Vagina (tissue), 2 donors: ENCODE measurements at regions not wholly inside any gene's neighbourhood (a gene's known extent, or its start where the extent isn't known, plus 50 kb on each side); places are given as distances from the start of the nearest gene placed in this dataset.

Experiments used
- DNase-seq, 2 donors: peaks; one replicate each; pipeline ENCODE4 v3.0.0-alpha.2; 2017; ENCODE audit errors: extremely low spot score in 2 of 2
- H3K27ac ChIP-seq: fragments of 200-600 bp; sonication (generic); one replicate; pipeline ENCODE4 v1.5.1; 2019
- H3K27me3 ChIP-seq: fragments of 200-600 bp; sonication (generic); one replicate; pipeline ENCODE4 v1.5.1; 2019
- H3K36me3 ChIP-seq, 2 donors: fragments of 200-600 bp; sonication (generic); one replicate each; pipeline ENCODE4 v1.5.1; 2017 to 2019
- H3K4me1 ChIP-seq: fragments of 200-600 bp; sonication (generic); one replicate; pipeline ENCODE4 v1.5.1; 2019
- H3K4me3 ChIP-seq, 2 donors: fragments of 200-600 bp; sonication (generic); 1 replicate in 1 of 2; 2 replicates in 1 of 2; pipeline ENCODE4 v1.5.1; 2016 to 2019
- H3K9me3 ChIP-seq: fragments of 200-600 bp; sonication (generic); one replicate; pipeline ENCODE4 v1.5.1; 2019
- POLR2A ChIP-seq, 2 donors: fragments of 450-650 bp; IDR thresholded peaks; one replicate each; pipeline ENCODE4 v1.6.1; 2017; ENCODE audit warnings: antibody characterized with exemption in 2 of 2, mild to moderate bottlenecking in 2 of 2, moderate library complexity in 2 of 2
- POLR2AphosphoS5 ChIP-seq, 2 donors: sonication (generic); formaldehyde crosslinking; IDR thresholded peaks; one replicate each; pipeline ENCODE4 v1.9.0; 2017; ENCODE audit warnings: antibody characterized with exemption in 2 of 2, mild to moderate bottlenecking in 2 of 2, low read depth in 1 of 2; ENCODE audit not compliant: insufficient read depth in 1 of 2
- intact Hi-C: fragments of 100-400 bp; cut with DNase I; formaldehyde crosslinking; loops from one replicate; pipeline ENCODE4 v1.15.1; 2023
- TF ChIP-seq, protein P1 (sequence below), 3 experiments: fragments of 450-650 bp in 2 of 3; fragments of 200-600 bp in 1 of 3; sonication (generic) in 1 of 3; IDR thresholded peaks; one replicate each; pipeline ENCODE4 v1.5.1; 2017 to 2019; ENCODE audit warnings: antibody characterized with exemption in 3 of 3, mild to moderate bottlenecking in 2 of 3, moderate library complexity in 2 of 3

DNA sequence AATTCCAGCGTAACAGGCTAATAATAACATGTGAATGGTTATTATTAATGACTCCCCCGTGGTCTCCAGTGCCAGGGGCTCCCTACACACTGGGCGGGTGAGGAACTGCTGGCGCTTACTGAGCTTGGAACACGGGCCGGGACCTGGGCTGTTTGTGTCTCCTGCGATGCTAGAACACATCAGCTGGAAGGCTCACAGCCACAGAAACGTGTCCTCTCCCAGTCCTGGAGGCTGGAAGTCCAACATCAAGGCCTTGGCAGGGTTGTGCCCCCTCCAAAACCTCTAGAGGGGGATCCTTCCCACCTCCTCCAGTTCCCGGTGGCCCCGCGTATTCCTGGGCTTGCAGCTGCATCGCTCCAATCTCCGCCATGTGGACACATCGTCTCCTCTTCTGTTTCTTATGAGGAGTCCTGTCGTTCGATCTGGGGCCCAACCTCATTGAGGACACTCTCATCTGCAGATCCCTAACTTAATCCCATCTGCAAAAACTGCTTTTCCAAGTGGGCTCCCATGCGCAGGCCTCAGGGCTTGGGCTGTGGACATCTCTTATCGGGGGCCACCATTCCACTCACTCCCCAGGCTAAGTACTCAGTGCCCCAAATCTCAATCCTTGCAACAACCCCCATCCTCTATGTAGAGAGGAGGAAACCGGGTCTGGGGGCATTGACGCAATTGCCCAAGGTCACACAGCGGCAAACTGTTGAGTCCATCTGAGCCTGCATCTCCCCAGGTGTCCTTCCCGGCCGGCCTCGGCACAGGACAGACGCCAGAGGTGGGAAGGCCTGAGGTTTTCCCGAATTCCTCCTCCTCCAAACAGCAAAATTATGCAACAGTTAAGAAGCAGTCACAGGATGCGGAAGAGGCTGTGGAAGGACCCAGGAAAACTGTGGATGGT lies 193.9 kb downstream of the IRF8 start:
- H3K27me3 ChIP-seq: no peaks in the 10 kb centered on the region
- intact Hi-C loops: no loop called here
- no peak overlapping the region for H3K4me3 ChIP-seq
- TF ChIP-seq POLR2A (IDR thresholded peaks at IDR 0.05) (no peak), POLR2AphosphoS5 (IDR thresholded peaks at IDR 0.05; ENCODE audit: insufficient read depth in 1 of 2, low read depth in 1 of 2) (no peak)
- TF ChIP-seq, protein P1, sequence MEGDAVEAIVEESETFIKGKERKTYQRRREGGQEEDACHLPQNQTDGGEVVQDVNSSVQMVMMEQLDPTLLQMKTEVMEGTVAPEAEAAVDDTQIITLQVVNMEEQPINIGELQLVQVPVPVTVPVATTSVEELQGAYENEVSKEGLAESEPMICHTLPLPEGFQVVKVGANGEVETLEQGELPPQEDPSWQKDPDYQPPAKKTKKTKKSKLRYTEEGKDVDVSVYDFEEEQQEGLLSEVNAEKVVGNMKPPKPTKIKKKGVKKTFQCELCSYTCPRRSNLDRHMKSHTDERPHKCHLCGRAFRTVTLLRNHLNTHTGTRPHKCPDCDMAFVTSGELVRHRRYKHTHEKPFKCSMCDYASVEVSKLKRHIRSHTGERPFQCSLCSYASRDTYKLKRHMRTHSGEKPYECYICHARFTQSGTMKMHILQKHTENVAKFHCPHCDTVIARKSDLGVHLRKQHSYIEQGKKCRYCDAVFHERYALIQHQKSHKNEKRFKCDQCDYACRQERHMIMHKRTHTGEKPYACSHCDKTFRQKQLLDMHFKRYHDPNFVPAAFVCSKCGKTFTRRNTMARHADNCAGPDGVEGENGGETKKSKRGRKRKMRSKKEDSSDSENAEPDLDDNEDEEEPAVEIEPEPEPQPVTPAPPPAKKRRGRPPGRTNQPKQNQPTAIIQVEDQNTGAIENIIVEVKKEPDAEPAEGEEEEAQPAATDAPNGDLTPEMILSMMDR (IDR thresholded peaks at IDR 0.05): no peak
- H3K36me3 ChIP-seq: no peaks in the 10 kb centered on the region
- H3K27ac ChIP-seq: no peak overlapping the region
- no peaks in the 10 kb centered on the region for H3K9me3 ChIP-seq
- no peaks in the 10 kb centered on the region for H3K4me1 ChIP-seq
- DNase-seq: no peak

DNA sequence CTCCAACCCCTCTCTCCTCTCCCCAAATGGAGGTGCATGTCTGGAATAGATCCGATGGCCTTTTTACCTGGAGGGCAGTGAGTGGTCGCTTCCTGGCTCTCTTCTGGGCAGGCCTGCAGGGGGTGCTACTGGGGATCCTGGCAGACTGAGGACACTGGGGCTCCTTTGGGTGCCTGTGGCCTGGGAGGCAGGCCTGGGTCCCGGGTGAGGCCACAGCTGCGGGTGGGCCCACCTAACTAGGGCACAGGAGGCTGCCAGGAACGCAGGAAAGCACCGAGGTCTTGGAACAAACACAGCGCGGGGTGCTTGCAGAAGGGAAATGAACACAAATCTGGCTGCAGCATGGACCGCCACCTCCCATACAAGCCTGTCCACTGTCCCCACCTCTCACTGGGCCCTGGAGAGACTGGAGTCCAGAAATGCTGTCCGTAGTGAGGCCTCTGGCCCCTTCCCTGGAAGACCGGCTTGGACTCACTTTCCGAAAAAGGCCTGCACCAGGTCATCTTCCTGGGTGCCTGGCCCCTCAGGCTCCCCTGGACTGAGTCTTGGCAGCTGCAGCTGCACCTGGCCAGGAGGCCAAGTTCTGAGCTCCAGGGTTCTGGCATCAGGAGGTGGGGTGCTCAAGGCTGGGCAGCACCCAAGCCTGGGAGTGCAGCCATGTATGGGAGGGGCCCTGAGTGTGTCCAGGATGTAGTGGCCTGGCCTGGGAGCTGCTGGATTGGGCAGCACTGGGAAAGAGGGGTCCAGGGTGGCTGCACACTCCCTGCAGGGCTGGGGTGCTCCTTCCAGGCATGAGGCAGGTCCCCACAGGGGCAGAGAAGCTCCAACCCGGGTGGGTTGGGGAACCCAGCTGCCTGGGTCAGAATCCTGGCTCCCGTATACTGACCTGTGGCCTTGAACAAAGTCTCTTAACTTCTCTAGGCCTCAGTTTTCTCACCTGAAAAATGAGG lies 195.1 kb downstream of the IRF8 start:
- DNase-seq: no peak
- Histone ChIP-seq H3K27ac (no peak overlapping the region), H3K27me3 (no peaks in the 10 kb centered on the region), H3K36me3 (no peaks in the 10 kb centered on the region), H3K4me1 (no peaks in the 10 kb centered on the region), H3K4me3 (no peak overlapping the region), H3K9me3 (no peaks in the 10 kb centered on the region)
- TF ChIP-seq POLR2AphosphoS5 (IDR thresholded peaks at IDR 0.05; ENCODE audit: insufficient read depth in 1 of 2, low read depth in 1 of 2): no peak
- TF ChIP-seq POLR2A (IDR thresholded peaks at IDR 0.05): no peak
- TF ChIP-seq, protein P1 (IDR thresholded peaks at IDR 0.05): no peak
- intact Hi-C loops: no loop called here

DNA sequence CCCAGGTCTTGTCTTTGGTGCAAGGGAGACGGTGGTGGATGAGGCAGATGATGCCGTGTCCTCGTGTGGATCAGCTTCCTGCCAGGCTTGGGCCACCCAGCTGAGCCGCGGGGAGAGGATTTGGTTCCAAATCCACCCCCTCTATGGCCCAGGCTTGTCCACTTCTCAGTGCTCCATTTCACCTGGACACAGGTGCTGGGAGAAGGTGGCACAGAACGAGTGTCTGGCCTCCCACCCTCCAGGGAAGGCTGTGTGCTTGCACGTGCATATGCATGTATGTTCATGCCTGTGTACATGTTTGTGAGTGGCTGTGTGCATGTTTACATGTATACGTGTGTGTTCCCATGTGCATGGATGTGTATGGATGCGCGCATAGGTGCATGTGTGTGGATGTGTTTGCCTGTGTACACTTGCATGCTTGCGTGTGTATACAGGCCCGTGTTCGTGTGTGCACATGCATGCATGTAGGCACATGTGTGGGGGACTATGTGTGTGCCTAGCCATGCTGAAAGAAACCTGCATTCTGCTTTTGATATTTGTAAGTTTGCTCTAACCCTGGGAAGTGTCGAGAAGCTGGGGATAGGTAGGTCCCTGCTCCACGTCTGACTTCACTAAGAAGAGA lies 196.3 kb downstream of the IRF8 start:
- no peak for DNase-seq
- H3K4me1 ChIP-seq: no peaks in the 10 kb centered on the region

GRCh38 chr16:86095906-86096485 lies 197.0 kb downstream of the IRF8 start:
- intact Hi-C loops: no loop called here
- H3K9me3 ChIP-seq: no peaks in the 10 kb centered on the region
- no peak overlapping the region for H3K27ac ChIP-seq
- peaks cover 4% of the 10 kb centered on the region for H3K4me1 ChIP-seq
- no peak for DNase-seq
- no peak overlapping the region for H3K4me3 ChIP-seq
- H3K27me3 ChIP-seq: no peaks in the 10 kb centered on the region
- H3K36me3 ChIP-seq: no peaks in the 10 kb centered on the region
- TF ChIP-seq POLR2A (IDR thresholded peaks at IDR 0.05) (no peak), POLR2AphosphoS5 (IDR thresholded peaks at IDR 0.05; ENCODE audit: insufficient read depth in 1 of 2, low read depth in 1 of 2) (no peak)
- TF ChIP-seq, protein P1 (IDR thresholded peaks at IDR 0.05): no peak

More for the DNA sequence above, 196.3 kb downstream of the IRF8 start:
- Histone ChIP-seq H3K4me3 (no peak overlapping the region), H3K36me3 (no peaks in the 10 kb centered on the region), H3K9me3 (no peaks in the 10 kb centered on the region), H3K27ac (no peak overlapping the region), H3K27me3 (no peaks in the 10 kb centered on the region)
- intact Hi-C loops: no loop called here
- no peak for TF ChIP-seq POLR2A (IDR thresholded peaks at IDR 0.05)
- TF ChIP-seq, protein P1 (IDR thresholded peaks at IDR 0.05): no peak
- TF ChIP-seq POLR2AphosphoS5 (IDR thresholded peaks at IDR 0.05; ENCODE audit: insufficient read depth in 1 of 2, low read depth in 1 of 2): no peak
